ENCODE measurements at regions not wholly inside any gene's neighbourhood (a gene's known extent, or its start where the extent isn't known, plus 50 kb on each side); places are given as distances from the start of the nearest gene placed in this dataset.

DNA sequence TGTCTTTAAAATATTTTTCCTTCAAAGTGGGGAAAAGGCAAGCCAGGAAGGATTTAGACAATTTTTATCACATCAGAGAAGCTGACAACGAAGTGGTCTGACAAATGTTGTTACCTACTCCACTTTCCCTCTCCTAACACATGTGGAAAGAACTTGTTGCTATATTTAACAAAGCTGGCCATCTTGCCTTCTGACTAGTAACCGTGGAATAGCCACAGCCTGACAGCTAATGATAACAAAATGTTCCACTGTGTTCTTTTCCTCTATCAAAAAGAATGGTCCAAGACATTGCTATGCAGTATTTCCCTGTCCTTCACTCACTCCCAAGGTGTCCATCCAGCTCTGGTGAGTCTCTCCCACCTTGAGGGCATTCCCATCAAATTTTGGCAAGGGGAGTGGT lies 481.4 kb upstream of the THBS1 start:
- no peak overlapping the region for H2AK5ac ChIP-seq (ENCODE audit: low read depth, low read length)
- CTCF ChIA-PET (ENCODE audit: partially characterized antibody): interaction anchor here (1.1 to 1.3 kb wide), 2 partner anchors 9 to 154 kb away, joined by 3 read pairs; no protein-coding TSS in a partner anchor
- no peak for TF ChIP-seq KDM1A (IDR thresholded peaks at IDR 0.05; ENCODE audit: borderline replicate concordance, low read length)
- no peak for TF ChIP-seq ASH2L (IDR thresholded peaks at IDR 0.05; ENCODE audit: low read length)
- no peak for TF ChIP-seq RXRA (IDR thresholded peaks at IDR 0.05; ENCODE audit: insufficient read depth, low read depth, low read length)
- TF ChIP-seq SIRT6 (IDR thresholded peaks at IDR 0.05; ENCODE audit: low read length): no peak
- TF ChIP-seq GABPA (IDR thresholded peaks at IDR 0.05; ENCODE audit: borderline replicate concordance, insufficient read depth, low read length): no peak
- no peak for TF ChIP-seq TEAD4 (IDR thresholded peaks at IDR 0.05; ENCODE audit: low read depth, low read length)

More for the DNA sequence above, 481.4 kb upstream of the THBS1 start:
- Histone ChIP-seq H3K9ac (replicated peaks in 1 of 4; ENCODE audit: extremely low read depth in 1 of 4, low read depth in 3 of 4, low read length in 3 of 4) (no peak overlapping the region), H2BK5ac (ENCODE audit: low read depth, low read length) (no peak overlapping the region), H3K4me1 (replicated peaks in 1 of 4; ENCODE audit: control insufficient read depth in 3 of 4, insufficient read depth in 4 of 4, low read length in 3 of 4) (peaks cover 0 to 12% (median 8%) of the 10 kb centered on the region in 4 experiments; a peak in 5 of 7 replicates), H3K9me3 (ENCODE audit: insufficient read depth in 2 of 2, low read depth in 1 of 2, low read length in 1 of 2) (no peaks in the 10 kb centered on the region), H4K5ac (ENCODE audit: insufficient read length, low read depth, low read length) (no peak overlapping the region), H3K4me2 (ENCODE audit: insufficient read depth in 1 of 2, low read depth in 2 of 2, low read length in 2 of 2) (no peak overlapping the region), H2BK12ac (ENCODE audit: low read depth, low read length) (no peak overlapping the region), H3K36me3 (ENCODE audit: control insufficient read depth in 2 of 4, insufficient read depth in 4 of 4, low read length in 3 of 4) (no peaks in the 10 kb centered on the region), H3K56ac (replicated peaks; ENCODE audit: insufficient read length, low read depth, low read length) (no peak overlapping the region), H4K20me1 (replicated peaks in 1 of 2; ENCODE audit: control insufficient read depth in 1 of 2, insufficient read depth in 2 of 2, low read length in 2 of 2) (no peaks in the 10 kb centered on the region), H4K91ac (replicated peaks; ENCODE audit: insufficient read length, low read length) (no peak overlapping the region), H3K4ac (replicated peaks; ENCODE audit: insufficient read length, low read depth, low read length) (no peak overlapping the region), H3K14ac (ENCODE audit: insufficient read length) (no peak overlapping the region), H3K23ac (ENCODE audit: insufficient read length) (no peak overlapping the region), H3K18ac (ENCODE audit: extremely low read depth, low read length) (no peak overlapping the region), H3K4me3 (ENCODE audit: extremely low read depth in 1 of 4, insufficient read depth in 2 of 4, low read depth in 3 of 4, low read length in 4 of 4) (no peak overlapping the region), H2BK15ac (ENCODE audit: low read length) (no peak overlapping the region), H3K79me2 (ENCODE audit: control insufficient read depth in 1 of 2, insufficient read depth in 2 of 2, low read length in 2 of 2) (no peaks in the 10 kb centered on the region), H2BK20ac (ENCODE audit: low read length) (no peak overlapping the region), H3K23me2 (ENCODE audit: low read depth, low read length) (no peaks in the 10 kb centered on the region), H2AFZ (ENCODE audit: low read length) (no peak overlapping the region), H3K27ac (ENCODE audit: low read depth, low read length) (no peak overlapping the region), H2BK120ac (replicated peaks; ENCODE audit: low read depth, low read length) (no peak overlapping the region), H3K27me3 (replicated peaks in 1 of 4; ENCODE audit: control insufficient read depth in 3 of 4, extremely low read depth in 1 of 4, insufficient read depth in 3 of 4, low read length in 3 of 4) (no peaks in the 10 kb centered on the region), H4K8ac (ENCODE audit: extremely low read depth, insufficient read depth, low read length) (no peak overlapping the region), H3K79me1 (ENCODE audit: low read depth, low read length) (no peaks in the 10 kb centered on the region)
- WGBS, 2 experiments (ENCODE audit: extremely low coverage in 1 of 2, insufficient coverage in 1 of 2, insufficient read length in 1 of 2, insufficient replicate concordance in 2 of 2, low coverage in 1 of 2, low lambda C conversion rate in 2 of 2, missing lambda C conversion rate in 1 of 2): 98% methylated on average over 2 of the region's 2 CpGs; no CpG with 5 or more reads in 1 of the 2 experiments
- FAIRE-seq: no peak
- DNase-seq (ENCODE audit: low read depth in 1 of 2, low spot score in 2 of 2): no peak
- POLR2A ChIA-PET (ENCODE audit: partially characterized antibody): no interaction called here
